GM21381 (cell line): ENCODE measurements at regions not wholly inside any gene's neighbourhood (a gene's known extent, or its start where the extent isn't known, plus 50 kb on each side); places are given as distances from the start of the nearest gene placed in this dataset.
"Not testable (repeated sequence)": the region's sequence is repeated elsewhere in the genome, so short reads cannot be mapped to it uniquely, and the experiment has no call there.

Experiments
- ATAC-seq: cut with Tn5 transposase; IDR thresholded peaks from one replicate; pipeline ENCODE4 v1.9.1; 2021; ENCODE audit warnings: mild to moderate bottlenecking, moderate library complexity; ENCODE audit not compliant: unreplicated experiment

GRCh38 chr13:71304861-71305260, 562.1 kb downstream of the DACH1 start:
- no peak for ATAC-seq

- no peak for ATAC-seq
Measured at GRCh38 chr13:71303144-71303543, 563.9 kb downstream of the DACH1 start.

DNA sequence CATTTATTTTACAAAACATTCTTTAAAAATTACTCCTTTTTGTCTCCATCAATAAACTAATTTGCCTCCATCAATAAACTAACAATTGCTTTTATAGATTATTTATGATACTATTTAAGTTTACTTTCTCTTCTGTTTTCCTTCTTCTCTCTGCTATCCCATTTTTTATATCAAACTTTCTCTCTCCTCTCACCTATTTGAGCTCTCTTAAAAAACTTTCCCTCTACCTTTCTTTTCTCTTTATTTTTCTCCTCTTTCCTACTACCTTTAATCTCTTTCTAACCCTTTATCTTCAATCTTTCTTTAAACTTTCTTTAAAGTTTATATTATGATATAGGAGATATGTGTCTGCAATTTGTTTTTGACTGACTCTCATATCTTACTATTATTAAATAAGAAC, 566.4 kb downstream of the DACH1 start:
- ATAC-seq = no peak

- ATAC-seq = no peak
Measured at GRCh38 chr13:71291842-71292146, 575.2 kb downstream of the DACH1 start.

DNA sequence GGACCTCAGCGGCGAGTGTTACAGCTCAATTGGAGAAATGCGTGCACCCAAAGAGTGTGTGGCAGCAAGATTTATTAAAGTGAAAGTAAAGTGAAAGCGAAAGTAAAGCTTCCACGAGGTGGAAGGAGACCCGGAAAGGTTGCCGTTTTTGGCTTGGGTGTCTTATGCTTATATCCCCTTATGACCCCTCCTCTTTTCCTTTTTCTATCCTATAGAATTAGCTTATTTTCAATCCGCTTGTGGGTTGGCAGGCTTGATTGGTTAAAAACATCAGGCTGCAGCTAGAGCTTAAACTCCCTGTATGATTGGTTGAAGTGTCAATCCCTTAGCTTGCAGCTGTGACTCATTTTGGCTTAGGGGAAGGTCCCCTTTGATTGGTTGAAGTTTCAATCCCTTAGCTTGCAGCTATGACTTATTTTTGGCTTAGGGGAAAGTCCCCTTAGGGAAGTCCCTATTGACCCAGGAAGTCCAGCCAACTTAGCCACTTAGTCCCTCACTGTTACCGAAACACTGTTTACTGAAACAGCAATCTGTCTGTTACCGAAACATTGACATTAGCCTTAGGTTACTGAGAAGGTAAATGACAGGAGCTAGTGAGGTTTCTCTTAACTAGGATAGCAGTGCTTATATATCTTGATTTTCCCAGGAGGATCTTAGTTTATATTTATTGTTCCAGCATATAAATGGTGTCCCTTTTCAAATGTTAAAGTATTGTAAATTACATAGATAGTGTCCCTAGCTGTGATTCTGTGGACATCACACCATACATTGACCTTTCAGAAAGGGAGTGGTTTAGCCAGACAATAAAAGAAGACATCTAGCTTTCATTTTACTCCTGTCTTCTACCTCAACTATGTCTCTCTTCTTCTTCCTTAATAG, 575.8 kb downstream of the DACH1 start:
- peak; percentile 88 for ATAC-seq

GRCh38 chr13:71289980-71290379, 577.0 kb downstream of the DACH1 start:
- not testable (repeated sequence) for ATAC-seq

DNA sequence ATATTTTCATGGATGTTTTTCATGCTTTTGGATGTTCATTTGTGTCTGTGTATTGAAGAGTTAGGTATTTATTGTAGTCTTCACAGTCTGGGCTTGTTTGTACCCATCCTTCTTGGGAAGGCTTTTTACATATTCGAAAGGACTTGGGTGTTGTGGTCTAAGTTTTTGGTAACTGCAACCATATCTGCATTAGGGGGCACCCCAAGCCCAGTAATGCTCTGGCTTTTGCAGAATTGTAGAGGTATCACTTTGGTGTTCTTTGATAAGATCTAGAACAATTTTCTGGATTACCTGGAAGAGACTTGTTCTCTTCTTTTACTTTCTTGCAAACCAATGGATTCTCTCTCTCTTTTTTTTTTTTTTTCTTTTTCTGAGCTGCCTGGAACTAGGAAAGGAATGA, 581.3 kb downstream of the DACH1 start:
- no peak for ATAC-seq

DNA sequence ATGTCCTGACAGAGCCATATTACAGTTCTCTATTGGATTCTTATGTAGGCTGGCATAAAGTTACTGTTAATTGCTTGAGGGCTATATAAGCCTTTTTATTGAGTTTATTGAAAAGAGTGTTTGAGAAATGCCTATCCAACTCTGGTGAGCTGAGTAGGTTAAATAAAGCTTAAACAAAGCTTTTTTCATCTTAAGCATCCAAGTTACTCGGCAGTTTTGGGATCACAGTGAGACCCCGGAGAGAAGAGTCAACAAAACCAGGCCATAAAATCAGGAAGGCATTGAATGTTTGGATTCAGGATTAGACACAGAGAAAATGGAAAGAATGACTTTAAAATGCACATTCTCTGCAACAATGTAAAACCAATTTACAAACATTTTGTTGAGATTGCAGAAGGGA, 588.5 kb downstream of the DACH1 start:
- ATAC-seq = no peak

DNA sequence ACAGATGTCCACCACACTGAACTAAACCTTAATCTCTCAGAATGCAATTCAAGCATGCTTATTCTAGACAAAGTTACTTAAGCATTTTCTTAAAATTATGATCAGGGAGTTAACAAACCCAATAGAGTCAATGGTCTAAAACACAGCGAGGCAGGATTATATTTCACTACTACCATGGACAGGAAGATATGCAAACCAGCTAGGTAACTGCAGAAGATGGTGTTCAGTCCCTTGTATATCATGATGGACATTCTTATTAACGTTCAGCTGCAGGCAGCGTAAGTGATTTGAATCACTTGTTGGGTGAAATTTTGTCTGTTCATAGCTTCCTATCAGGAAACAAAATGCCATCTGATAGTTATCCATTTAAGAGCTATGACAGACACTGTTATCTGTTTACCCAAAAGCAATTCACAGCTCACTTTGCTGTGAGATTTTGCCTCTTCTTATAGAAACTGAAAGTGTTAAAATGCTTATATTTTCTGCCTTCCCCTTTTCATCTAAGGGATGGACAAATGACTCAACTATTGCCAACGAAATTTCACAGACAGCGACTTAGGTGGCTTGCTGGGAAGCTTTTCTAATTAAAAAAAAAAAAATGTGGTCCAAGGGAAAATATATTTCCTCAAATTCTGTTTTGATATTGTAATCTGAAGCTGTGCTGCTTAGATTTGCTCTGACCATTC, 591.9 kb downstream of the DACH1 start:
- peak; percentile 68 for ATAC-seq

DNA sequence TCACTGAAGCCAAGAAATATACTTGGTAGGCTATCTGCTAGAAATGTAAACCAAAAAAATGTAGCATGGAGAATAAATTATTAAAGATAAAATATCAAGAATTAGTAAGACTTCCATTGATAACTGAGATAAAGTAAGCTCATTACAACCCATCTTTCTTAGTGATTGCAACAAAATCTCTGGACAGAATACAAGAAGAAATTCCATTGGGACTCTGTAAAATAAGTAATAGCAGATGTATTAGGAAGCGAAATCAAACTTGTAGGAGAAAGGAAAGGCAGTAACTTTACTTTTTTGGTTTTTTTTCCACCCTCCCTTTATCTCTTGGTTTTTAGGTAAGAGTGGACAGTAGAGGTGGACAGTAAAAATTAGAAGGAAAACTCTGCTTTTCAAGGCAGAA, 605.7 kb downstream of the DACH1 start:
- no peak for ATAC-seq

- no peak for ATAC-seq
Measured at GRCh38 chr13:71260246-71260645, 606.8 kb downstream of the DACH1 start.

- no peak for ATAC-seq
Measured at GRCh38 chr13:71255633-71256032, 611.4 kb downstream of the DACH1 start.

GRCh38 chr13:71254384-71254783, 612.6 kb downstream of the DACH1 start:
- no peak for ATAC-seq

DNA sequence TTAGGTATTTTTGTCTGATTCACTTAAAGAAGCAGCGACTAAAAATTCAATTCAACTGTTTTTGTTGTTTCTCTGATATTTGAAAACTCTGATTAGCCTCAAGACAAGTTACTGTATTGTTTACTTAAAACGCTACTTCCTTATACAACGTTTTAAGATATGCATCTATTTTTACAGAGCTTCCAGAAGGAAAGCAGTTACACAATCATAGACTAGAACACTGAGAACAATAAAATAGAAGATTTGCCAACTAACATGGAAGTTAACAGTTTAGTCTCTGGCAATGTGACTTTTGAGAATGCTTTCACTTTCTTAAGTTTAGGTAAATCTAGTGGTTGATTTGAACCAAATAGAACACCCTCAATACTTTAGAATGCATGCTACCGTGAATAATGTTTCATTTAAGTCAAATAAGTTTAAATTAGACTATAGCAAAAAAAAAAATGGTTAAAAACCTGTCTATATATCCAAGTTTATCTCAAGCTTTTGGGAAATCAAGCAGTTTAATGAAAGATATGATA, 614.8 kb downstream of the DACH1 start:
- ATAC-seq = no peak

- ATAC-seq = no peak
Measured at GRCh38 chr13:71251292-71251951, 615.6 kb downstream of the DACH1 start.

GRCh38 chr13:71249011-71249410, 618.0 kb downstream of the DACH1 start:
- ATAC-seq = no peak

- no peak for ATAC-seq
Measured at GRCh38 chr13:71244161-71244560, 622.8 kb downstream of the DACH1 start.

GRCh38 chr13:71242201-71242600, 624.8 kb downstream of the DACH1 start:
- ATAC-seq = no peak

- no peak for ATAC-seq
Measured at GRCh38 chr13:71240911-71241310, 626.1 kb downstream of the DACH1 start.

GRCh38 chr13:71237332-71237731, 629.7 kb downstream of the DACH1 start:
- ATAC-seq = no peak

DNA sequence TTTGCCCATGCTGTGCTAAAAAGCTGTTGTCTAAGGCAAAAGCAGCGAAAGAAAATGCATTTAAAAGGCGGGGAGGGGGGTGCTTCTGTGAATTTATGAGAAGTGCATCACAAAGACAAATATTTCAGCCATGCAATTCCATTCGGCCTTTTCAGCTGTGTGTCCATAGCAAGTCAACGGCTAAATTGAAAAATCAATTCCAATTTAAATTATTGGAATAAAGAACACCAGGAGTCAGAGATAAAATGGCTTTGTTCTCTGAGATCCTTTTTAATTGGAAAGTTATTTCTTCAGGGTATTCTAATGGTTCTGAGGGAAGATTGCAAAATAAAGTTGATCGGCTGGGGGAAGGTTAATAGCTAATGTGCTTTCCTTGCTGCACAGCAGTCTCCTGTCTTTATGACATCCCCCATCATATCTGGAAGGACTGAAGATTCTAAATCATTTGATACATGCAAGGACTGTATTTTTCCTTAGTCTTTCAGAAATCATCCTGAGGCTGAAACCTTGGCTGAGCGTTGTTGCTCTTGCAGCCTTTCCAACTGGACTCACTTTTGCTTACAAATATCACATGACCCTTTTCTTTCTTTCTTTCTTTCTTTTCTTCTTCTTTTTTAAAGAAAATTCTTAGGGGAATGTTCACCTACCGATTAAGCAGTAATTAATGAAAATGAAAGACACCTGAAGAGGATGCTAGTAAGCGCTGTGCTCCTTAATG, 647.1 kb downstream of the DACH1 start:
- ATAC-seq = no peak
